ENCODE measurements at regions not wholly inside any gene's neighbourhood (a gene's known extent, or its start where the extent isn't known, plus 50 kb on each side); places are given as distances from the start of the nearest gene placed in this dataset.

DNA sequence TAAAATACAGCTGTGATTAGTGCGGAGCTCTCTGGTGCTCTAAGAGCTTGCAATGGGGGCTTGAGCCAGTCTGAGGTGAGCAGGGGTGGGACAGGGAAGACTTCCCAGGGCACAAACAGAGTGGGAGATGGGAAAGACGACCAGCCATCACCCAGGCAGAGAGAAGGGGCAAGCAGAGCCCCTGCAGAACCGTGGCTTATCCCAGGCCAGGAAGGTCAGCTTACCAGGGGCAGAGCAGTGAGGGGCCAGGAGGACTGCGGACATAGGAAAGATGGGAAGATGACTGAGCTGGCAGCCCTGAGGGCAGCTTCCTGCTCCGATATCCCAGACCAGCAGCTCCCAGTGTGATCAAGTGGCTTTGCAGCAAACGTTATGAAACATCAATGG, 55.4 kb upstream of the IFFO2 start:
- H3K36me3 Mint-ChIP-seq (ENCODE audit: low read depth): no peaks in the 10 kb centered on the region
- Histone ChIP-seq H3K9me3 (ENCODE audit: control insufficient read depth, low read length) (no peaks in the 10 kb centered on the region), H3K27ac (ENCODE audit: low read depth, low read length) (no peak overlapping the region), H3K27me3 (ENCODE audit: control insufficient read depth, insufficient read depth, low read length, poor library complexity, severe bottlenecking) (no peaks in the 10 kb centered on the region), H3K4me3 (ENCODE audit: low read length) (no peak overlapping the region), H3K9ac (ENCODE audit: extremely low read depth, low read length, poor library complexity, severe bottlenecking) (no peak overlapping the region), H3K36me3 (ENCODE audit: control insufficient read depth, insufficient read depth, low read length) (no peaks in the 10 kb centered on the region), H3K4me1 (ENCODE audit: control insufficient read depth, insufficient read depth, low read length) (peaks cover 13% of the 10 kb centered on the region)
- no peaks in the 10 kb centered on the region for H3K9me3 Mint-ChIP-seq
- H3K27me3 Mint-ChIP-seq (ENCODE audit: insufficient read depth): no peaks in the 10 kb centered on the region
- peak; percentile 65 for DNase-seq
- no peak overlapping the region for H3K4me3 Mint-ChIP-seq
- peaks cover 29% of the 10 kb centered on the region for H3K4me1 Mint-ChIP-seq
- TF ChIP-seq, protein P1, sequence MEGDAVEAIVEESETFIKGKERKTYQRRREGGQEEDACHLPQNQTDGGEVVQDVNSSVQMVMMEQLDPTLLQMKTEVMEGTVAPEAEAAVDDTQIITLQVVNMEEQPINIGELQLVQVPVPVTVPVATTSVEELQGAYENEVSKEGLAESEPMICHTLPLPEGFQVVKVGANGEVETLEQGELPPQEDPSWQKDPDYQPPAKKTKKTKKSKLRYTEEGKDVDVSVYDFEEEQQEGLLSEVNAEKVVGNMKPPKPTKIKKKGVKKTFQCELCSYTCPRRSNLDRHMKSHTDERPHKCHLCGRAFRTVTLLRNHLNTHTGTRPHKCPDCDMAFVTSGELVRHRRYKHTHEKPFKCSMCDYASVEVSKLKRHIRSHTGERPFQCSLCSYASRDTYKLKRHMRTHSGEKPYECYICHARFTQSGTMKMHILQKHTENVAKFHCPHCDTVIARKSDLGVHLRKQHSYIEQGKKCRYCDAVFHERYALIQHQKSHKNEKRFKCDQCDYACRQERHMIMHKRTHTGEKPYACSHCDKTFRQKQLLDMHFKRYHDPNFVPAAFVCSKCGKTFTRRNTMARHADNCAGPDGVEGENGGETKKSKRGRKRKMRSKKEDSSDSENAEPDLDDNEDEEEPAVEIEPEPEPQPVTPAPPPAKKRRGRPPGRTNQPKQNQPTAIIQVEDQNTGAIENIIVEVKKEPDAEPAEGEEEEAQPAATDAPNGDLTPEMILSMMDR (conservative IDR thresholded peaks at IDR 0.05): no peak
- WGBS, 2 experiments (ENCODE audit: insufficient coverage in 1 of 2, insufficient read length in 1 of 2): 77 to 81% methylated on average over 5 to 6 of the region's 6 CpGs
- peak overlapping the region; percentile 19 for H3K27ac Mint-ChIP-seq

DNA sequence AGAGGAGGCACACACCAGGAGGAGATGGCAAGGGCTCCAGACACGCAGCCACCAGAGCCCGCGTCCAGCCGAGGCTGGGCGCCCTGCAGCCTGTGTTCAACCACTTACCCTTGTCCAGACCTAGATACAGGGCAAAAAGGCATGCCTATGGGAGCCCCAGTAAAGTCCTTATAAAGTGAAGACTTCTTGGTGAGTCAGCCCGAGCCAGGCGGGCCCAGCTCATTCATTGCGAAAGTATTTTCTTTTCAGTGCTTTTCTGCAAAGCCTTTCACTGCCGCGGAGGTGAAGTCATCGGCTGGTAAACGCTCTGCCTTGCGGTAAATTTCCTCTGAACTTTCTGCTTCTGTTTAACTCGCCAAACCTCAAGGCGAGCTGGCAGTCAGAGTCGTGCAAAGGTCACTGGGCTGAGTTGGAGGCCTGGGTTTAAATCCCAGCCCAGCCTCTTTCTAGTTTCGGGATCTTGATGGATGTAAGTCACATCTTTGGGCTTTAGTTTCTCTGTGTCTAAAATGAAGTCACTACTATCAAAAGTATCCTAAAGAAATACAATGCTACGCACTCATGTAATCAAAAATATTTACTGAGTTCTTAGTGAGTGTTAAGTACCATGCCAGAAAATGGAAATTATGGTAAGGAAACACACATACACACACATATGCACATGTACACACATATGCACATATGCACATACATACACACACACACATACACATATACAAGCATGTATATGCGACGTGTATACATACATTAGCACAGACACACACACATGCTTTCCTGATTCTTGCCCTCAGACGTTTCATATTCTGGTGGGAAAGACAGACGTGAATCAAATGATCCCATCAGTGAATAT, 54.7 kb upstream of the IFFO2 start:
- H3K9me3 Mint-ChIP-seq: no peaks in the 10 kb centered on the region
- Histone ChIP-seq H3K9ac (ENCODE audit: extremely low read depth, low read length, poor library complexity, severe bottlenecking) (no peak overlapping the region), H3K36me3 (ENCODE audit: control insufficient read depth, insufficient read depth, low read length) (no peaks in the 10 kb centered on the region), H3K4me3 (ENCODE audit: low read length) (no peak overlapping the region), H3K9me3 (ENCODE audit: control insufficient read depth, low read length) (no peaks in the 10 kb centered on the region), H3K4me1 (ENCODE audit: control insufficient read depth, insufficient read depth, low read length) (peaks cover 13% of the 10 kb centered on the region), H3K27ac (ENCODE audit: low read depth, low read length) (peak overlapping the region; percentile 53), H3K27me3 (ENCODE audit: control insufficient read depth, insufficient read depth, low read length, poor library complexity, severe bottlenecking) (no peaks in the 10 kb centered on the region)
- WGBS, 2 experiments (ENCODE audit: insufficient coverage in 1 of 2, insufficient read length in 1 of 2): 56 to 70% methylated on average over 19 to 22 of the region's 22 CpGs
- H3K27me3 Mint-ChIP-seq (ENCODE audit: insufficient read depth): no peaks in the 10 kb centered on the region
- TF ChIP-seq, protein P1 (conservative IDR thresholded peaks at IDR 0.05): no peak
- H3K4me1 Mint-ChIP-seq: peaks cover 32% of the 10 kb centered on the region
- peak; percentile 83 for DNase-seq
- H3K36me3 Mint-ChIP-seq (ENCODE audit: low read depth): no peaks in the 10 kb centered on the region
- peak overlapping the region; percentile 68 for H3K27ac Mint-ChIP-seq
- H3K4me3 Mint-ChIP-seq: no peak overlapping the region

DNA sequence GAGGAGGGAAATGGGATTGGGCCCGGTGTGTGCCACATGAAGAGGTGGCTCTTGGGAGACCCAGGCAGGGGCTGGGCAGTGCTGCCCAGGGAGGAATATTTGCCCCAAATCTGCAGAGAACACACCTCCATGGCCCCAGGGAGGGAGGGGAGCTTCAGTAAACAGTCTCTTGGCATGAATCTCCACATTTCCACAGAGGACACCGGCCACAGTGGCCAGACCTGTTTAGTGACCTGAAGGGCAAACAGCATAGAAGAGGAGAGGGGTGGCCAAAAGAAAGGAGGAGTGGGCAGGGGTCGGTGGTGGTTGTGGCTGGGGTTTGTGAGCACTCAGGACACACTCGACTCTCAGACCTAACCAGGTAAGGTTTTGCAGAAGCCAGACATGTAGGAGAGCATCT, 54.0 kb upstream of the IFFO2 start:
- peaks cover 37% of the 10 kb centered on the region for H3K4me1 Mint-ChIP-seq
- no peak overlapping the region for H3K9ac ChIP-seq (ENCODE audit: extremely low read depth, low read length, poor library complexity, severe bottlenecking)
- H3K27ac Mint-ChIP-seq: peak overlapping the region; percentile 60

More for the DNA sequence above, 54.0 kb upstream of the IFFO2 start:
- TF ChIP-seq, protein P1 (conservative IDR thresholded peaks at IDR 0.05): no peak
- no peak for DNase-seq
- Histone ChIP-seq H3K4me3 (ENCODE audit: low read length) (no peak overlapping the region), H3K4me1 (ENCODE audit: control insufficient read depth, insufficient read depth, low read length) (peaks cover 13% of the 10 kb centered on the region), H3K36me3 (ENCODE audit: control insufficient read depth, insufficient read depth, low read length) (no peaks in the 10 kb centered on the region), H3K27me3 (ENCODE audit: control insufficient read depth, insufficient read depth, low read length, poor library complexity, severe bottlenecking) (no peaks in the 10 kb centered on the region), H3K27ac (ENCODE audit: low read depth, low read length) (peak overlapping the region; percentile 53), H3K9me3 (ENCODE audit: control insufficient read depth, low read length) (no peaks in the 10 kb centered on the region)
- no peaks in the 10 kb centered on the region for H3K9me3 Mint-ChIP-seq
- H3K4me3 Mint-ChIP-seq: no peak overlapping the region
- no peaks in the 10 kb centered on the region for H3K27me3 Mint-ChIP-seq (ENCODE audit: insufficient read depth)
- WGBS, 2 experiments (ENCODE audit: insufficient coverage in 1 of 2, insufficient read length in 1 of 2): 74 to 85% methylated on average over 2 to 4 of the region's 4 CpGs
- H3K36me3 Mint-ChIP-seq (ENCODE audit: low read depth): no peaks in the 10 kb centered on the region

Measured in endodermal cell (in vitro differentiated cells).